HG03432 (cell line): ENCODE measurements at regions not wholly inside any gene's neighbourhood (a gene's known extent, or its start where the extent isn't known, plus 50 kb on each side); places are given as distances from the start of the nearest gene placed in this dataset.

Source experiments
- ATAC-seq: cut with Tn5 transposase; IDR thresholded peaks from one replicate; pipeline ENCODE4 v1.9.1; 2021; ENCODE audit warnings: mild to moderate bottlenecking, moderate library complexity; ENCODE audit not compliant: unreplicated experiment

DNA sequence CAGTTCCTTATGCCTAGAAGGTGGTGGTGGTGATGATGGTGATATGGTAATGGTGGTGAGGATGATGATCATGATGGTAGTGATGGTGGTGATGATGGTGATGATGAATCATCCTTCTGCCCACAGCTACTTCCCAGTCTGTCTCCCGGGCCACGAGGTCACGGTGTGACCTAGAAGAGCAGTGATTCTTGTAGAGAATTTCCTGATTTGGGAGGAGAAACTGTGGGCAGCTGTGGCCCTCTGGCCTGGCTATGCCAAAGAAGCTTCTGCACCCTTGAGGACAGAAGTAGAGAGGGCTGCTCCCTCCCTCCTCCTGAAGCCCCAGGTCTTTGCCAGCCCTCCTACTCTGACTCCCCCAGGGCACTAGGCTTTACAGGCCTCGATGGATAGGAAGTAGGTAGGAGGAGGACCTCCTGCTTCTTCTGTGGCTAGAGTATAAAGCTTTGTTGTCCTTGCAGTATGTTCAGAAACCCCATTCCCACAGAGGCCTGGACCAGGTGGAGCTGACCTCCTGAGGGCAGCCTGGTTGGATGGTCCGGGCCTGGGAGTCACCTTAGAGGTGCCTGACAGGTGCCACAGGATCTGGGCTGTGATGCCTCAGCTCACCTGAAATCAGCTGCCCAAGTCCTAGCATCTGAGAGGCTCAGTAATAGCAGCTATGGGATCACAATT is 57.9 kb upstream of the EPAS1 start:
- ATAC-seq = no peak

DNA sequence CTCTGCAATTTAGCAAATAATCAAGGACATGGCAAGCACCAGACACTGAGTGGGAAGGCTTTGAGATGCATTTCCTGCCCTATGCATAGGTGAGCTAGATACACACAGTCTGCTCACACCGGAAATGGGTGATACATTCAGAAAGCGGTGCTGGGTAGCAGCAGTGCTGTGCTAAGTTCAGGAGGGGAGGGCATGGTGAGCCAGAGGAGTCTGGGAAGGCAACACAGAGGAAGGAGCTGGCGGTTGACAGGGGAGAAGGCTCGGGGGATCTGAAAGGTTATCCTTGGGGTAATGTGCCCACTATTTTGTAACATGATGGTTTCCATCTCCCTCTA is 57.4 kb upstream of the EPAS1 start:
- ATAC-seq = peak; percentile 62

DNA sequence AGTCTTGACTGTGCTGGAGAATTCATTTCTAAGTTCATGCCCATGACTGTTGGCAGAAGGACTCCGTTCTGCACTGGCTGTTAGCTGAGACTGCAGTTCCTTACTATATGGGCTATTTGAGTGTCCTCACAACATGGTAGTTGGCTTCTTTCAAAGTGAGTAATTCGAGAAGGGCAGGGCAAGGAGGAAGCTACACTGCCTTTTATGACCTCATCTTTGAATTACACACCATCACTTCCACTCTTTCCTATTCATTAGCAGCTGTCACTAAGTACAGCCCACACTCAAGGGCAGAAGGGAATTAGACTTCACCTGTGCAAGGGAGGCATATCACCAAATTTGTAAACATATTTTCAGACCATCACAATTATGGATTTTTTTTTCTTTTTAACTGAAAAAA is 55.9 kb upstream of the EPAS1 start:
- ATAC-seq = no peak

DNA sequence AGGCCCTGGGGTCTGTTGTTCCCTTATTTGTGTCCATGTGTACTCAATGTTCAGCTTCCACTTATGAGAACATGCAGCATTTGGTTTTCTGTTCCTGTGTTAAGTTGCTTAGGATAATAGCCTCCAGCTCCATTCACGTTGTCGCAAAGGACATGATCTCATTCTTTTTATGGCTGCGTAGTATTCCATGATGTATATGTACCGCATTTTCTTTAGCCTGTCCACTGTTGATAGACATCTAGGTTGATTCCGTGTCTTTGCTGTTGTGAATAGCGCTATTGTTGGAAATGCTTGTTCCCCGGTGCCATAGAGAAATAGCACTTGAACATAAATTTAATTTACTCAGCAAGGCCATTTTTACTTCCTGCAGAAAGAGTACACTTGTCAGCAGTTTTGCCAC is 51.3 kb upstream of the EPAS1 start:
- ATAC-seq = no peak

DNA sequence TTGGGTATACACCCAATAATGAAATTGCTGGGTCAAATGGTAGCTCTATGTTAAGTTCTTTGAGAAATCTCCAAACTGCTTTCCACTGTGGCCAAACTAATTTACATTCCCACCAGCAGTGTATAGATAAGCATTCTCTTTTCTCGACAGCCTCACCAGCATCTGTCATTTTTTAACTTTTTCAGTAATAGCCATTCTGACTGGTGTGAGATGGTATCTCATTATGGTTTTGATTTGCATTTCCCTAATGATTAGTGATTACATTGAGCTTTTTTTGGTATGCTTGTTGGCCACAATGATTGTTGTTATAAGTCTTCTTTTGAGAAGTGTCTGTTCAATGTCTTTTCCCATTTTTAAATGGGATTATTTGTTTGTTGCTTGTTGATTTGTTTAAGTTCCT is 50.4 kb upstream of the EPAS1 start:
- peak; percentile 87 for ATAC-seq
